ENCODE measurements at regions not wholly inside any gene's neighbourhood (a gene's known extent, or its start where the extent isn't known, plus 50 kb on each side); places are given as distances from the start of the nearest gene placed in this dataset.
A peak's percentile ranks its signal among the peaks of the same experiment; 100 is the strongest.
"Not testable (repeated sequence)": the region's sequence is repeated elsewhere in the genome, so short reads cannot be mapped to it uniquely, and the experiment has no call there.

- DNase-seq (ENCODE audit: low spot score) = no peak
- in situ Hi-C loops (cut with MboI; ENCODE audit: low pct_unique_long_range_greater_than_20kb, low sequenced_read_pairs, unreplicated experiment) = no loop called here
- peak; percentile 34 for TF ChIP-seq CTCF (IDR thresholded peaks at IDR 0.05; ENCODE audit: extremely low read depth, insufficient read depth, missing control alignments)
These were observed 502.3 kb upstream of the DIAPH2 start for GRCh38 chrX:96182366-96182765.

GRCh38 chrX:96183391-96183790 is 501.3 kb upstream of the DIAPH2 start:
- in situ Hi-C loops (cut with MboI; ENCODE audit: low pct_unique_long_range_greater_than_20kb, low sequenced_read_pairs, unreplicated experiment) = no loop called here
- no peak for DNase-seq (ENCODE audit: low spot score)
- TF ChIP-seq CTCF (IDR thresholded peaks at IDR 0.05; ENCODE audit: extremely low read depth, insufficient read depth, missing control alignments) = no peak

- DNase-seq (ENCODE audit: low spot score) = no peak
- in situ Hi-C loops (cut with MboI; ENCODE audit: low pct_unique_long_range_greater_than_20kb, low sequenced_read_pairs, unreplicated experiment) = no loop called here
- TF ChIP-seq CTCF (IDR thresholded peaks at IDR 0.05; ENCODE audit: extremely low read depth, insufficient read depth, missing control alignments) = peak; percentile 20
These were observed 500.8 kb upstream of the DIAPH2 start for GRCh38 chrX:96183843-96184242.

GRCh38 chrX:96204928-96205327 is 479.7 kb upstream of the DIAPH2 start:
- no peak for TF ChIP-seq CTCF (IDR thresholded peaks at IDR 0.05; ENCODE audit: extremely low read depth, insufficient read depth, missing control alignments)
- DNase-seq (ENCODE audit: low spot score) = no peak
- in situ Hi-C loops (cut with MboI; ENCODE audit: low pct_unique_long_range_greater_than_20kb, low sequenced_read_pairs, unreplicated experiment) = no loop called here

- in situ Hi-C loops (cut with MboI; ENCODE audit: low pct_unique_long_range_greater_than_20kb, low sequenced_read_pairs, unreplicated experiment) = no loop called here
- DNase-seq (ENCODE audit: low spot score) = no peak
- TF ChIP-seq CTCF (IDR thresholded peaks at IDR 0.05; ENCODE audit: extremely low read depth, insufficient read depth, missing control alignments) = no peak
These were observed 472.7 kb upstream of the DIAPH2 start for GRCh38 chrX:96211953-96212352.

GRCh38 chrX:96214681-96215080 is 470.0 kb upstream of the DIAPH2 start:
- in situ Hi-C loops (cut with MboI; ENCODE audit: low pct_unique_long_range_greater_than_20kb, low sequenced_read_pairs, unreplicated experiment); DNase-seq (ENCODE audit: low spot score): not testable (repeated sequence)

- no peak for TF ChIP-seq CTCF (IDR thresholded peaks at IDR 0.05; ENCODE audit: extremely low read depth, insufficient read depth, missing control alignments)
- in situ Hi-C loops (cut with MboI; ENCODE audit: low pct_unique_long_range_greater_than_20kb, low sequenced_read_pairs, unreplicated experiment) = no loop called here
- DNase-seq (ENCODE audit: low spot score) = no peak
These were observed 460.4 kb upstream of the DIAPH2 start for GRCh38 chrX:96224279-96224678.

Data from GM13977 (cell line).